GM12872 (cell line): ENCODE measurements at regions not wholly inside any gene's neighbourhood (a gene's known extent, or its start where the extent isn't known, plus 50 kb on each side); places are given as distances from the start of the nearest gene placed in this dataset.

Experiments used
- CTCF ChIP-seq: IDR thresholded peaks from 3 replicates; pipeline ENCODE4 v1.5.1; 2011; ENCODE audit warnings: low read depth, mild to moderate bottlenecking, low read length, moderate library complexity; ENCODE audit not compliant: insufficient read depth

- TF ChIP-seq CTCF = no peak
Observed at GRCh38 chr5:74476819-74477453, 163.6 kb downstream of the ENC1 start.

- TF ChIP-seq CTCF = no peak
Observed at GRCh38 chr5:74476046-74476818, 164.3 kb downstream of the ENC1 start.

GRCh38 chr5:74471875-74472274, 168.7 kb downstream of the ENC1 start:
- TF ChIP-seq CTCF = no peak

GRCh38 chr5:74469234-74469994, 171.1 kb downstream of the ENC1 start:
- no peak for TF ChIP-seq CTCF

DNA sequence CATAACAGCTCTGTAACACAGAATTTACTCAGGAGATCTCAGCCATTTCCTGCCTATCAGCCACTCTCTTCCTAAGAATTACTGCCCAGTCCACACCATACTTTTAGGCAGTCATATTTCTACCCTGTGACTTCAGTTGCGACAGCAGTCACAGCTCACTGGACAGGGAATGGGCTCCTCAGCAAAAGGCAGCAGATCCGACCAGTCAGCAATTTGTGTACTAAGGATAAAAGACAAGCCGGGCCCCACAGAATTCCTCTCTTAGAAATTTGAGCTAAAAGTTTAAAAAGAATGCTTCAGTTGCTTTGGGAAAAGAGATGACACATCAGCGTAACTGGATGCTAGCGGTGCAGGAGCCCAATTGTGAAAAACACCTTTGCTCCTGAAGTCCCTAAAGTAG, 172.1 kb downstream of the ENC1 start:
- TF ChIP-seq CTCF = no peak

DNA sequence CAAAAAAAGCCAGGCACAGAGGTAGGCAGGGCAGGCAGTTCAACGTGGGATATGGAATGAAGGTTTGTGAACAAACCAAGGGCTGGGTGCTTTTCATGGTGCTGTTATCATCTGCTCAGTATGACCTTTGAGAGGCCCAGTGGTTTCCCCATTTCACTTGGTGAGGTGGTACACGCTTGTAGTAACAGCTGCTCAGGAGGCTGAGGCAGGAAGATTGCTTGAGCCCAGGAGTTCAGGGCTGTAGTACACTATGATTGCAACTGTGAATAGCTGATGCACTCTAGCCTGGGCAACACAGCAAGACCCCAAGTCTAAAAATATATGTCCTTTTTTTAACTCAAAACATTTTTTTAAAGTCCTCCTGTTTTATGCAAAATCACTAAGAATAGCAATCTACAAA, 174.8 kb downstream of the ENC1 start:
- no peak for TF ChIP-seq CTCF

GRCh38 chr5:74464512-74465209, 175.9 kb downstream of the ENC1 start:
- no peak for TF ChIP-seq CTCF
